Ectodermal cell (in vitro differentiated cells): ENCODE measurements at regions not wholly inside any gene's neighbourhood (a gene's known extent, or its start where the extent isn't known, plus 50 kb on each side); places are given as distances from the start of the nearest gene placed in this dataset.

Experiments used
- H3K27ac ChIP-seq: 2 replicates; pipeline ENCODE4 v1.7.0; 2013; ENCODE audit warnings: mild to moderate bottlenecking, low read depth, low read length; ENCODE audit not compliant: insufficient read depth, poor library complexity, severe bottlenecking
- H3K27me3 ChIP-seq: 2 replicates; pipeline ENCODE4 v1.7.0; 2013; ENCODE audit warnings: mild to moderate bottlenecking, low read length; ENCODE audit not compliant: insufficient read depth, control insufficient read depth, poor library complexity, severe bottlenecking
- H3K36me3 ChIP-seq: one replicate; pipeline ENCODE4 v1.7.0; 2013; ENCODE audit warnings: low read length; ENCODE audit not compliant: control insufficient read depth, insufficient read depth
- H3K4me1 ChIP-seq: one replicate; pipeline ENCODE4 v1.7.0; 2013; ENCODE audit warnings: low read length; ENCODE audit not compliant: control insufficient read depth, insufficient read depth
- H3K4me3 ChIP-seq: 2 replicates; pipeline ENCODE4 v1.7.0; 2013; ENCODE audit warnings: low read depth, low read length, control low read depth; ENCODE audit not compliant: insufficient read depth
- H3K9me3 ChIP-seq: 2 replicates; pipeline ENCODE4 v1.7.0; 2013; ENCODE audit warnings: mild to moderate bottlenecking, low read length, moderate library complexity; ENCODE audit not compliant: control insufficient read depth
- WGBS, 2 experiments: methylation state at CpG; one replicate each; pipeline ENCODE4 v1.1.7; 2013; ENCODE audit warnings: missing lambda C conversion rate in 2 of 2; 5-methylcytosine and 5-hydroxymethylcytosine counted together

- WGBS, 2 experiments, result 84 to 97% methylated on average over 2 of the region's 3 CpGs
- Histone ChIP-seq H3K4me3 (no peak overlapping the region), H3K9me3 (no peaks in the 10 kb centered on the region), H3K4me1 (no peaks in the 10 kb centered on the region), H3K27me3 (no peaks in the 10 kb centered on the region), H3K36me3 (no peaks in the 10 kb centered on the region), H3K27ac (no peak overlapping the region)
Observed at GRCh38 chr5:114636271-114636670, 274.4 kb downstream of the KCNN2 start.

- no peak overlapping the region for H3K4me3 ChIP-seq
- 90 to 98% methylated on average over 3 to 4 of the region's 5 CpGs for WGBS, 2 experiments
- no peak overlapping the region for H3K27ac ChIP-seq
- H3K9me3 ChIP-seq, result no peaks in the 10 kb centered on the region
- H3K36me3 ChIP-seq, result no peaks in the 10 kb centered on the region
- no peaks in the 10 kb centered on the region for H3K27me3 ChIP-seq
- no peaks in the 10 kb centered on the region for H3K4me1 ChIP-seq
Observed at GRCh38 chr5:114634967-114635901, 273.4 kb downstream of the KCNN2 start.

- H3K4me3 ChIP-seq, result no peak overlapping the region
- no peaks in the 10 kb centered on the region for H3K4me1 ChIP-seq
- H3K36me3 ChIP-seq, result no peaks in the 10 kb centered on the region
- H3K27ac ChIP-seq, result no peak overlapping the region
- H3K9me3 ChIP-seq, result no peaks in the 10 kb centered on the region
- no peaks in the 10 kb centered on the region for H3K27me3 ChIP-seq
- WGBS, 2 experiments, result 92 to 98% methylated on average over 2 of the region's 2 CpGs
Observed at GRCh38 chr5:114634517-114634916, 272.6 kb downstream of the KCNN2 start.

GRCh38 chr5:114612406-114612805 lies 250.5 kb downstream of the KCNN2 start:
- Histone ChIP-seq H3K4me1 (no peaks in the 10 kb centered on the region), H3K27me3 (no peaks in the 10 kb centered on the region), H3K27ac (no peak overlapping the region), H3K36me3 (no peaks in the 10 kb centered on the region), H3K4me3 (no peak overlapping the region), H3K9me3 (no peaks in the 10 kb centered on the region)
- WGBS, 2 experiments, result 89 to 93% methylated on average over 3 of the region's 3 CpGs

GRCh38 chr5:114581136-114581535 lies 219.3 kb downstream of the KCNN2 start:
- no peaks in the 10 kb centered on the region for H3K27me3 ChIP-seq
- no peak overlapping the region for H3K27ac ChIP-seq
- WGBS, 2 experiments, result 96 to 100% methylated on average over 2 of the region's 2 CpGs
- H3K9me3 ChIP-seq, result no peaks in the 10 kb centered on the region
- no peaks in the 10 kb centered on the region for H3K36me3 ChIP-seq
- no peaks in the 10 kb centered on the region for H3K4me1 ChIP-seq
- no peak overlapping the region for H3K4me3 ChIP-seq

GRCh38 chr5:114565871-114566270 lies 204.0 kb downstream of the KCNN2 start:
- H3K4me3 ChIP-seq, result no peak overlapping the region
- H3K27me3 ChIP-seq, result no peaks in the 10 kb centered on the region
- H3K36me3 ChIP-seq, result no peaks in the 10 kb centered on the region
- H3K9me3 ChIP-seq, result no peaks in the 10 kb centered on the region
- H3K4me1 ChIP-seq, result no peaks in the 10 kb centered on the region
- no peak overlapping the region for H3K27ac ChIP-seq
- 89 to 98% methylated on average over 5 of the region's 5 CpGs for WGBS, 2 experiments

- H3K27me3 ChIP-seq, result no peaks in the 10 kb centered on the region
- WGBS, 2 experiments, result 68 to 76% methylated on average over 2 of the region's 2 CpGs
Observed at GRCh38 chr5:114565139-114565538, 203.3 kb downstream of the KCNN2 start.

GRCh38 chr5:114561415-114561814 lies 199.5 kb downstream of the KCNN2 start:
- Histone ChIP-seq H3K4me3 (no peak overlapping the region), H3K27ac (no peak overlapping the region), H3K36me3 (no peaks in the 10 kb centered on the region), H3K4me1 (no peaks in the 10 kb centered on the region), H3K9me3 (no peaks in the 10 kb centered on the region), H3K27me3 (no peaks in the 10 kb centered on the region)
- 85 to 91% methylated on average over 4 of the region's 4 CpGs for WGBS, 2 experiments

More at GRCh38 chr5:114565139-114565538, 203.3 kb downstream of the KCNN2 start:
- Histone ChIP-seq H3K36me3 (no peaks in the 10 kb centered on the region), H3K4me3 (no peak overlapping the region), H3K4me1 (no peaks in the 10 kb centered on the region), H3K9me3 (no peaks in the 10 kb centered on the region), H3K27ac (no peak overlapping the region)
